NOMO-1 treated with dmso at 0.1 percent for 144 hours (cell line): ENCODE measurements at regions not wholly inside any gene's neighbourhood (a gene's known extent, or its start where the extent isn't known, plus 50 kb on each side); places are given as distances from the start of the nearest gene placed in this dataset.
"Not testable (repeated sequence)": the region's sequence is repeated elsewhere in the genome, so short reads cannot be mapped to it uniquely, and the experiment has no call there.

Experiments used
- DNase-seq: peaks from one replicate; lab custom pipeline; 2025; ENCODE audit not compliant: unreplicated experiment; lab: John Stamatoyannopoulos, UW

GRCh38 chr18:1270081-1270480 lies 365.4 kb downstream of the ADCYAP1 start:
- no peak for DNase-seq

GRCh38 chr18:1273469-1273868 lies 368.8 kb downstream of the ADCYAP1 start:
- DNase-seq, result no peak

- DNase-seq, result no peak
Observed at GRCh38 chr18:1292167-1292566, 387.5 kb downstream of the ADCYAP1 start.

- DNase-seq, result no peak
Observed at GRCh38 chr18:1294229-1294628, 389.6 kb downstream of the ADCYAP1 start.

- DNase-seq, result no peak
Observed at GRCh38 chr18:1296237-1296636, 391.6 kb downstream of the ADCYAP1 start.

- DNase-seq, result no peak
Observed at GRCh38 chr18:1302861-1303260, 398.2 kb downstream of the ADCYAP1 start.

- DNase-seq, result no peak
Observed at GRCh38 chr18:1304392-1304992, 399.8 kb downstream of the ADCYAP1 start.

- DNase-seq, result no peak
Observed at GRCh38 chr18:1306641-1307040, 402.0 kb downstream of the ADCYAP1 start.

- DNase-seq, result no peak
Observed at GRCh38 chr18:1308686-1309085, 404.0 kb downstream of the ADCYAP1 start.

- no peak for DNase-seq
Observed at GRCh38 chr18:1311376-1311775, 406.7 kb downstream of the ADCYAP1 start.

- not testable (repeated sequence) for DNase-seq
Observed at GRCh38 chr18:1335345-1335744, 430.7 kb downstream of the ADCYAP1 start.

- no peak for DNase-seq
Observed at GRCh38 chr18:1350931-1351450, 446.3 kb downstream of the ADCYAP1 start.

- no peak for DNase-seq
Observed at GRCh38 chr18:1353025-1353424, 448.4 kb downstream of the ADCYAP1 start.

GRCh38 chr18:1357724-1358123 lies 453.1 kb downstream of the ADCYAP1 start:
- no peak for DNase-seq

- DNase-seq, result no peak
Observed at GRCh38 chr18:1361936-1362335, 457.3 kb downstream of the ADCYAP1 start.

- DNase-seq, result no peak
Observed at GRCh38 chr18:1370552-1370951, 465.9 kb downstream of the ADCYAP1 start.

GRCh38 chr18:1371724-1372123 lies 467.1 kb downstream of the ADCYAP1 start:
- DNase-seq, result no peak

- no peak for DNase-seq
Observed at GRCh38 chr18:1383465-1383864, 478.8 kb downstream of the ADCYAP1 start.

- not testable (repeated sequence) for DNase-seq
Observed at GRCh38 chr18:1388468-1388867, 483.8 kb downstream of the ADCYAP1 start.

GRCh38 chr18:1392046-1392445 lies 487.4 kb downstream of the ADCYAP1 start:
- DNase-seq, result no peak

GRCh38 chr18:1392865-1393734 lies 488.4 kb downstream of the ADCYAP1 start:
- DNase-seq, result no peak

- DNase-seq, result no peak
Observed at GRCh38 chr18:1393929-1394328, 489.3 kb downstream of the ADCYAP1 start.
